HG02885 (cell line): ENCODE measurements at regions not wholly inside any gene's neighbourhood (a gene's known extent, or its start where the extent isn't known, plus 50 kb on each side); places are given as distances from the start of the nearest gene placed in this dataset.

Experiments
- ATAC-seq: cut with Tn5 transposase; IDR thresholded peaks from one replicate; pipeline ENCODE4 v1.9.1; 2021; ENCODE audit warnings: mild to moderate bottlenecking; ENCODE audit not compliant: unreplicated experiment, poor library complexity

DNA sequence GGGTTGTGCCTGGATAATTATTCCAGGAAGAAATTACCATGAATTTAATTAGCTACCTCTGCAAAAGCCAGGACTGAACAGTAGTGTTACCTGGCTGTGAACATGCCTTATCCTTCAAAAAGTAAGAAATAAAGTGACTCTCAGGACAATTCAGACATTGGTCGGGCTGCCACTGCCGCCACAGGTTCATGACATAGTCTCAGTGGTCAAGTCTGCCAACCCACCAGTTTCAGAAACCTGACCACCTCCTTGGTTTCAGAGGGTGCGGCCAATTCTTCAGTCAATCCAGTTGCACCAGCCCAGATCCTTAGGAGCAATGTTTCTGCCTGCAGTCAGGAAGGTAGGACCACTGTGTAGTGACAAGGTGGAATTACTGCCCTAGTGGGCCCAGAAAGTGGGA is 593.1 kb upstream of the DAB2 start:
- ATAC-seq: no peak

DNA sequence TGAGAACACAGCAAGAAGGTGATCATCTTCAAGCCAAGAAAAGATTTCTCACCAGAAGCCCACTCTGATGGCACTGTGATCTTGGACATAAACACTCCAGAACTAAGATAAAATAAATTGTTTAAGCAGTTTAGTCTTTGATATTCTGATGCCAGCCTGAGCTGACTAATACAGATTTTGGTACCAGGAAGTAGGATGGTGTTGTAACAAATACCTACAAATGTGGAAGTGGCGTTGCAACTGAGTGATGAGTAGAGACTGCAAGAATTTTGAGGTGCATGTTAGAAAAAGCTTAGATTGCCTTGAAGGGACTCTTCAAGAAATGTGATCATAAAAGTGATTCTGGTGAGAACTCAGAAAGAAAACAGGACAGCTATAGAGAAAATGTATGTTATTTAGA is 592.4 kb upstream of the DAB2 start:
- ATAC-seq: no peak

DNA sequence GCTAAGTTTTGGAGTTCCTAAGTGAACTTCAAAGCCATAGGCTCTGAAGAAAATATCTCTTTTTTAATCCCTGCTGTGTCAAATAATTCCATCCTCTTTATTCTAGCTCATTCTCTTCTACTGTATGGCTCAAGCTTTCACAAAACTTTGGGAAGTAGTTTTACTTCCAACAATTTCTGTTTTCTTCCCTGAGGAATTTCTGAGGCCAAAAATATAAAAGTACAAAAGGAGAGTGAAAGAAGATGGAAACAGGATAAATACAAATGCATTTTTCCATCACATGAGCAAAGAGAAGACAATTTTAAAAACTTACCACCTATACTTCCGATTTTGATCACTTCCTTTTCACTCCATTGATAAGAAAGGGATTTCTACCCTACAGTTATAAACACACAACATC is 585.7 kb upstream of the DAB2 start:
- ATAC-seq: no peak

DNA sequence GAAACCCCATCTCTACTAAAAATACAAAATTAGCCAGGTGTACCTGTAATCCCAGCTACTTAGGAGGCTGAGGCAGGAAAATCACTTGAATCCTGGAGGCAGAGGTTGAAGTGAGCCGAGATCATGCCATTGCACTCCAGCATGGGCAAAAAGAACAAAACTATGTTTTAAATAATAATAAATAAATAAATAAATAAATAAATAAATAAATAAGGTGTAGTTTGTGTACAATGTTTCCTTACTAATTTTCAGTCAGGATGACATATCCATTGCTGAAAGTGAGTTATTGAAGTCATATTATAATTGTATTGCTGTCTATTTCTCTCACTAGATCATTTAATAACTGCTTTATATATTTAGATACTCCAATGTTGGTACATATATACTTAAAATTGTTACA is 581.5 kb upstream of the DAB2 start:
- ATAC-seq: no peak

DNA sequence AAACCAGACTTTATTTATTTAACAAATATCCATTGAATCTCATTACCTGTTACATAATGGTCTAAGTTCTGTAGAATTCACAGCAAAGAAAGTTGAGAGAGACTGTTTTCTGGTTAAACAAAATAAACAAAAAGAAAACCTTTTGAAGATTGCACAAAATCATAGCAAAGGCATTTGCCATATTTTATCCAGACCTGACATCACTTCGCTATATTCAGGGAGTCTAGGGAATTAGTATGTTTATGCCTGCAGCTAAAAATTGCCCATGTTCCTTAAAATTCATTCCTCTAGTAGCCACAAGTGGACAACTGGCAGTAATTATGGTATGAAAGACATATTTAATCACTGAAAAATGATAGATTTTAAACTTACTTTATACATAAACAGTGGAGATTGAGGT is 577.0 kb upstream of the DAB2 start:
- ATAC-seq: no peak

DNA sequence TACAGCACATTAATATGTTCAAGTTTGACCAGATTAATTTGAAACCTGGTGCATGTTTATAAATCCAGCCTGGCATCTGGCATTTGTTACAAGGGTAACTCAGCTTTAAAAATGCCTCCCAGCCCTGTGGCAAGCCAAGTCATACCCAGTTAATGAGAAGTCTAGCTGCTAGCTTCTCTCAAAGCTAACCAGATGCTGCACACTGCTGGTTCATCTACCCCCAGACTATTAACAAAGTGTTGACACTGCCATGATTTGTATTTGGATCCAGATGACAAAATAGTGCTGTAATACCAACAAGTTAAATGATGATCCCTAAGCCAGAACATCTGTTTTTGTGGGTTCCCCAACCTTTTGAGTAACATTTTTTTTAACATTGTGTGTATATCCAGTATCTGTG is 573.7 kb upstream of the DAB2 start:
- no peak for ATAC-seq

DNA sequence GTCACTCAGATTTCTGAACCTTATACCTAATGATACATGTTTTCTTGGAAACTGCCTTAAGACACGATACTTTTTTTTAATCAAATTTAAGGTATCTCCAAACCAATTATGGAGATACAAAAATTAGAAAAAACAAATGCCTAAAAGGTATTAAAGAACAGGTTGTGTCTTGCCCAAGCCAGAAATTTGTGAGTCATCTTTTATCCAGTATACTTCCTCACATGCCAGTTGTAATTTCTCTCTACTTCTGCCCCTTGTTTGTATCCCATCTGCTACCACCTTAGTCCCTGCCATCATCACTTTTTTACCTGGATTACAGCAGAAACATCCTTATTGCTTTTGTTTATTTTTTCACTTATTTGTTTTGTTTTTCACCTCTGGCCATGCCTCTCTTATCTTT is 571.2 kb upstream of the DAB2 start:
- ATAC-seq: no peak

DNA sequence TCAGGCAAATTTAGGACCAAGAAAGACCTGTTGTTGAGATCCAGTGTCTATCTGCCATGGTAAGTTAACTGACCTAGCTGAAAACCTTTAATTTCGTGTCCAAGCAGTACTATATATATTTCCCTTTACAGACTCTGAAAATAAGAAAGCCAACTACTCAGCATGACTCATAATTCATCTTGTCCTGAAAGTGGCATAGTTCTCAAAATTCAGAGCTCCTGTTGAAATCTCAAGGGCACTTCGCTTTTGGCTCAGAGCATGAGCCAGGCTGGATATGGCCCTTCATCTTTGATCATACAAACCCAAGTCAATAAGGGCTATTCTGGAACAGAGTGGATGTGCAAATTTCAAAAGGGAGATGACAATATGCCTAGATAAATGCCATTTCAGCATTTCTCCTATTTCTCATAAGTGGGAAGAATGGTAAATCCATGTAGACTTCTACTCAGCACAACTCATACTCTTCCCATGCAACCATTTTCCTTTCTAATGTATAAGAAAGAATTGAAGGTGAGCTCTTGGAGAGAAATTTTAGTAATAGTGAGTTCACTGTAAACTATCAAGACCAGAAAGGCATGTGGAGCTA is 567.9 kb upstream of the DAB2 start:
- ATAC-seq: no peak

DNA sequence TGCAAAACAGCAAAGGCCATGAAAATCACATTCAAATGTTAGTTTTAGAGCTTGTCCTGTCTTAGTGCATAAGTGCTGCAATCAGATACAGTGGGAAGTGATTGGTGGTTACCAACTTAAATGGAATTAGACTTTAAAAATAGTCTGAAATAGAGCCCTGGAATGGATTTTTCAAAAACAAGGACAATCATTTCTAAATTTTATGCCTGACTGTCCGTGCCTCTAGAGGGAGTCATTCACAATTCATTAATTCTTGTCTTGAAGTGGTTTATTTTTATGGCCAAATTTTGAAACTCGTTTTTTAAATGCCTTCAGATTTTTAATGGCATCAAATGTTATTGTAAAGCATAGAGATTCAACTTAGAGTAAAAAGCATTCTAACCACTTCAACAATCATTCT is 561.8 kb upstream of the DAB2 start:
- no peak for ATAC-seq

DNA sequence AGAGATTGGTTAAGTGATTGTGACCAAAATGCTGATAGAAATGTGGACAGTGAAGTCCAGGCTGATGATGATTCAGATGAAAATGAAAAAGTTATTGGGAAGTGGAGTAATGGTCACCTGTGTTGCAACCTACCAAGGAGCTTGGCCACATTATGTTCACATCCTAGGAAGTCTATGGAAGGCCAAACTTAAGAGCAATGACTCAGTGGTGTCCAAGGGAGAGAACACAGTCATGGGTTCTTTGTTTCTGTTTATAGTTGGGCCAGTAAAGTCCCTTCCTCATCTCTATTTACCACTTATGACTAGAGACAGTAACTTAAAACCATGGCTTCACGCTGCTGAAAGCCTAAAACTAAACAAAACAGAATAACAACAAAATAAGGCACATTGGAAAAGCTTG is 555.3 kb upstream of the DAB2 start:
- ATAC-seq: no peak

DNA sequence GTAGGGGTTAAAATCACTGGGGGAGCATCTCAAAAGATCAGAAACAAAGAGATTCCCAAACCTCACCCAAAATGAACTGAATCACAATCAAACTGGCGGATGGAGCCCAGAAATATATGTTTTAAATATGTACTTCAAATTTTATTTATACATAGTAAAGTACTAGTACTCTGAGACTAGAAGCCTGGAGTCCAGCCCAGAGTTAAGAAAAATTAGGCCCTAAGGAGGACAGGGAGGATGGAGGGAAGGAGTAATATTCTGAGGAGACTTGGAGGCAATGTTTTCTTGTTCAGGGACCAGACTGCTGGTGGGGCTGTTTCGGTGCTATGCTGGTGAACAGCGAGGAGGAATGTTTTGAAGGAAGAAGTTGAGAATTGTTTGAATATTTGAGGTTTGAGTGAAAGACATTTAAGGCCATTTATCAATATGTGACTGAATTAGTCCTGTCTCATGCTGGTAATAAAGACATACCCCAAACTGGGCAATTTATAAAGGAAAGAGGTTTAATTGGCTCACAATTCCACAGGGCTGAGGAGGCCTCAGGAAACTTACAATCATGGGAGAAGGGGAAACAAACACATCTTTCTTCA is 552.4 kb upstream of the DAB2 start:
- ATAC-seq: no peak

DNA sequence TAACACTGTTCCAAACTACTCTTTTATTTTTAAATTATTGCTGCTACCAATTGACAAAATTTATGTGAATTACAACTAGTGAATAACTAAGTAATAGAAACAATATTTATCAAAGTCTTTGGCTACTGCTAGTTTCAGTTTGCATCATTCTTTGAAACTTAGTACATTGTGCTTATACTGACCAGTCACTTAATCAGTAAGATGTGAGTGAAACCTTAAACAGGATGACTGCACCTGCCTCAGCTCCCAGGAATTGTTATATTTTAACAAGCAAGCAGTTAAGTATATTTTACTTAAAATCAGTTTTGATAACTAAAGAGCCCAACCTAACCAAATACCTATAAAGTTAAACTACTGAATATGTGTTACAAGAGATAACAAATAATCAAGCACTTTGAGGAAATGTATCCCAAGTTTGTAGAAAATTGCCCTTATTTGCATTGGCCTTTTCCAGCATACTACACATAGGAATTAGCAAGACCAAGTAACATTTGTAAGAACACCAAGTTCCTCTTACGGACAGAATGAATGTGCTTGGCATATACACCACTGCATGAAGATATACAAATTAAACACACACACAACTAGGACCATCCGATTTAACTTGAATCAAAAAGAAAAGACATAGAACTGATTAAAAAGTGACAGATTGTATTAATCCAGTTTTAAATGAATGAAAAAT is 545.5 kb upstream of the DAB2 start:
- ATAC-seq: no peak

DNA sequence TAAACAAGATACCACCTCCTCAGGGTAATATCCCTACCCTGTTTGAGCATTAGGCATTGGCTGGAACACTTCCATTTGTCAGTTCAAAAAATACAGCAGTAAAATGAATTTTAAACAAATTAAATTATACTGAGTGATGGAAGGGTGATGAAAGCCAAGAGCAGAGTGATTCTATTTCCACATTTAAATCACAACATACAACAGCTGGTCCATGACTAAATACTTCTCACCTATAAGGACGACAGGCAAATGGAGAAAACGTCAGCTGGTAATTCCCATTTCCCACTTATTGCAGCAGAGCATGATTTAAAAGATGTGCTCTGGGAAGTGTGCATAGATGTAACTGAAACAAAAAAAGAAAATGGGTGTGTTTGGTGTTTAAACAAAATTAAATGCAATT is 543.6 kb upstream of the DAB2 start:
- no peak for ATAC-seq

DNA sequence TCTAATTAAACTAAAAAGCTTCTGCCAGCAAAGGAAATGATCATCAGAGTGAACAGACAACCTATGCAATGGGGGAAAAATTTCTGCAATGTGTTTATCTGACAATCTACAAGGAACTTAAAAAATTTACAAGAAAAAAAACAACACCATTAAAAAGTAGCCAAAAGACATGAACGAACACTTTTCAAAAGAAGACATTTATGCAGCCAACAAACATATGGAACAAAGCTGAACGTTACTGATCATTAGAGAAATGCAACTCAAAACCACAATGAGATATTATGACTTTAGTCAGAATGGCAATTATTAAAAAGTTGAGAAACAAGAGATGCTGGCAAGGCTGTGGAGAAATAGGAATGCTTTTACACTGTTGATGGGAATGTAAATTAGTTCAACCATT is 530.4 kb upstream of the DAB2 start:
- no peak for ATAC-seq

DNA sequence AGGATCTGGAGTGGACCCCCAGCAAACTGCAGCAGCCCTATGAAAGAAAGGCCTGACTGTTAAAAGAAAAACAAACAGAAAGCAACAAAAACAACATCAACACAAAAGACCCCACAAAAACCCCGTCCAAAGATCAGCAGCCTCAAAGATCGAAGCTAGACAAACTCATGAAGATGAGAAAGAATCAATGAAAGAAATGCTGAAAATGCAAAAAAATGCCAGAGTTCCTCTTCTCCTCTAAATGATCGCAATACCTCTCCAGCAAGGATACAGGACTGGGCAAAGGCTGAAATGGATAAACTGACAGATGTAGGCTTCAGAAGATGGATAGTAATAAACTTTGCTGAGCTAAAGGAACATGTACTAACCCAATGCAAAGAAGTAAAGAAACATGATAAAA is 526.3 kb upstream of the DAB2 start:
- no peak for ATAC-seq

DNA sequence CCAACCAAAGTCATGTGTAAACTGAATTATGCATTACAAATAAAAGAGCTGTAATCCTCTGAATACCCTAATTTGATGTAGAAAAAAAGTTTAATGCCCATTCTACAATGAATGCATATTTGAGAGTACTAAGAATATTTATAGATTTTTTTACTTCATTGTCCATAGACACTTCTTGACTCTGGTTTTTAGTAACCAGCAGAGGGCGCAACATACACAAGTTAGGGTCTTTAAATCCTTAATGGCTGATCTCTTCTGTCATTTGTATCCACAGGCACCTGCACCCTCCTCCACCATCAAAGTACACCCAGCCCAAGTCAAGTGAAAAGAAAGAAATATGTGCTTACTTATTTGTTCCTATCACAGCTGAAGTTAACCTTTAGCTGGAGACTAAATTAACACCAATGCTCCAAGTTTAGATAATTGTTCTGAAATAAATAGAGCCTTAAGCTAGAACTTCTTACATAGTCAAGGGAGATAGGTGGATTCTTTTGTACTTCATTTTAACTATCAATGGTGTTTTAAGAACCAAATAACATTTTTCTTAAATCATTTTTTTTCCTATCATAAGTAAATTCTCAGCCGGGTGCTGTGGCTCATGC is 524.2 kb upstream of the DAB2 start:
- ATAC-seq: peak; percentile 95

DNA sequence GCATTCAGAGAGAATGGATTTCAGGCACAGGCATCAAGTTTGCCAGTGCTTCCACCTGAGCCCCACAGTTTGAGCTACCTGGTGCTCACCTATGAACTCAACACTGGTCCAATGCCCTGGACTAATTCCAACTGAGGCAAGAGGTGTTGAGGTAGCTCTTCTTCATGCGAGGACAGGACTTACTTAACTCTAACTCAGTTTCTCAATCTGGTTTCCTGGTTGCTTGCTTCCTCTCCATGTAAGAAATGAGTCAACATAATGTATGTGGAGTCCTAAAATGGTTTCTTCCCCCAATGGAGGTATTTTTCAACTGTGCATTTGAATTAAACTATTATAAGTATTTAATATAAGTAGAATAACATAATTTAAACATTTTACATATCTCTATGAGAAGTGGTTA is 523.6 kb upstream of the DAB2 start:
- ATAC-seq: no peak

DNA sequence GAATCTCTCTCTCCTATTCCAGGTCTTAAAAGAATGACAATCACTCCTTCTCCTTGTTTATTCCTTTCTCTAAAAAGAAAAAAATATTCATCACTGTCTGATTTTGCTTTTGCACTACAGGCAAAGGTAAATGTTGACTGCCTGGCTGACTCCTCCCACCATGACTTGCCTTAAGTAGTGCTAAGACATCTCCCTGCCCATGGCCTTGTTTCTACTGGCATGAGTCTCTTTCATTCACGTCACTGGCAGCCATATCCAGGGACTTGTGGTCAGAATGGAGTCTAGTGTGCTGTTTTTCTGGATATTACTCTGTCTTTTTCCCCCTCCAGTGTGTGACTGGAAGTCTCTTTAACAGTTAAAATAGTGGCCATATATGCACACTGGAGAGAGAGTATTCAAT is 522.9 kb upstream of the DAB2 start:
- no peak for ATAC-seq

DNA sequence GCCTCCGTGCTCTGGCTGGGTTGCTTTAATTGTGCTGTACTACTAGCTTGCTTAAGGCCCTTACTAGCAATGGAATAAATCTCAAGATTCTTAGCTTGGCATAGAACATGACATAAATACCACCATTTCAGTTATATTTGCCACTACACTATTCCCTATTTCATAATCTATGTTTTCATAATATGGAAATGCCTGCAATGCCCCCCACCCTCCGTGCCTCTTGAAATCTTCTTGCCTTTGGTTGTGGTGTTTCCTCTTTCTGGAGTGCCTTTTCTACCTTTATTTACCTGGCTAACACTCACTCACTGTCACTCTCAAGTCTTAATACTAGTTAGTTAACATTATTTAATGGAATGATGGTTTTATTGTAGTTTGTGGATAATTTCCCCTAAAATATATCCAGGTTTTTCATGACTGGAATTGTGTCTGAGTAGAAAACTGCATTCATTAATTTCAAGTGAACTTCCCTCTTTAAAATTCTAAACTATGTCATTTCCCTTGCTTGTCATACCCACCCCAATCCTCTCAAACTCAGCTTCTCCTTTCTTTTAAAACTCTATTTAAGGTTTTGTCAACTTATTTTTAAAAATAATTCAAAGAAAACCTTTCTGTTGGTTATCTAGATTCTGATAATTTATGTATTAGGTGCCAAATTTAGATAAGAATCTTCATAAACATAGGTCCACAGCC is 521.7 kb upstream of the DAB2 start:
- ATAC-seq: no peak

DNA sequence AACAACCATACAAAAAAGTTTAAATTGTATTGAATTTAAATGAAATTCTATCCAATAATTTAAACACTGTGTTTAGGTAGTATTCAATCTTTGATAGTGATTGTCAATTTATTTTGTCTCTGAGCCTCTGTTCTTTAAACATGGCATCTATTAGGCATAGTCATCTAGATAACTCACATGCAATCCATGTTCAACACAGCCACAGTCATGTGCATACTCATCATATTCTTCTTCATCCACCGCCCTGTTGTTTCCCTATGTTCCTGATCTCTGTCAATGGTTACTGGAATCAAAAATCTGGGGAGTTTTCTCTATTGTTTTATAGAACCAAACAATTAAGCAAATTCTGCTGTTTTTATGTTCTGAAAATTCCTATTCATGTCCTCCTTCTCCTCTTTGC is 521.1 kb upstream of the DAB2 start:
- ATAC-seq: no peak

DNA sequence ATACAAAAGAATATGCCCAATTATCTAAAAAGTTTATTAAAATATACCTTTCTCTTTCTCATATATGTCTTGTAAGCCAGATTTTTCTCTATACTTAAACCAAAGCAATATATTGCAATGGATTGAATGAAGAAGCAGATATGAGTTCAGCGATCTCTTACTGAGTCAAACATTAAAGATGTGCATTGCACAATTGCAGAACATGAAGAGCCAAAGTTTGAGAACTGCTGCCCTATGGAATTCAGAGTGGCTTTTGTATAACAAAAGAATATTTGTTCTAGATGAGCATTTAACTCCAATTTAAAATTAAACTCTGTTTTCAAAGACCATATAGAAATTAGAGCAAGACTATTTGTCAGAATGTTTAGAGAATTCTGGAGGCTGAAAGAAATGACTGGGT is 519.0 kb upstream of the DAB2 start:
- no peak for ATAC-seq
